ENCODE measurements at regions not wholly inside any gene's neighbourhood (a gene's known extent, or its start where the extent isn't known, plus 50 kb on each side); places are given as distances from the start of the nearest gene placed in this dataset.

DNA sequence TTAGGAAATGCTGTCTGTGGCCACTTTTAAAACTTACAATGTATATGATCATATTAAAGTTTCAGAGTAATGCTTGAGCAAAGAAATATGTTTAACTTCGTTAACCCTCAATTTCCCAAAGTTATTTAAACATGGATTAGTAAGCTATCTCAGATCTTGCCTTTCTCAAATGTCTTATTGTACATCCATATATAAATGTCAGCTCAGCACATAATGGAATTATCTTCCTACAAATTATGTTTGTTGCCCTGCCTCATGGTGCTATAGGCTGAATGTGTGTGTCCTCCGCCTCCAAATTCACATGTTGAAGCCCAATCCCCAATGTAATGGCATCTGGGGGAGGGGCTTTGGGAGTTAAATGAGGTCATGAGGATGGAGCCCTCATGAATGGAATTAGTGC lies 200.3 kb downstream of the MINAR1 start:
- TF ChIP-seq, protein P1, sequence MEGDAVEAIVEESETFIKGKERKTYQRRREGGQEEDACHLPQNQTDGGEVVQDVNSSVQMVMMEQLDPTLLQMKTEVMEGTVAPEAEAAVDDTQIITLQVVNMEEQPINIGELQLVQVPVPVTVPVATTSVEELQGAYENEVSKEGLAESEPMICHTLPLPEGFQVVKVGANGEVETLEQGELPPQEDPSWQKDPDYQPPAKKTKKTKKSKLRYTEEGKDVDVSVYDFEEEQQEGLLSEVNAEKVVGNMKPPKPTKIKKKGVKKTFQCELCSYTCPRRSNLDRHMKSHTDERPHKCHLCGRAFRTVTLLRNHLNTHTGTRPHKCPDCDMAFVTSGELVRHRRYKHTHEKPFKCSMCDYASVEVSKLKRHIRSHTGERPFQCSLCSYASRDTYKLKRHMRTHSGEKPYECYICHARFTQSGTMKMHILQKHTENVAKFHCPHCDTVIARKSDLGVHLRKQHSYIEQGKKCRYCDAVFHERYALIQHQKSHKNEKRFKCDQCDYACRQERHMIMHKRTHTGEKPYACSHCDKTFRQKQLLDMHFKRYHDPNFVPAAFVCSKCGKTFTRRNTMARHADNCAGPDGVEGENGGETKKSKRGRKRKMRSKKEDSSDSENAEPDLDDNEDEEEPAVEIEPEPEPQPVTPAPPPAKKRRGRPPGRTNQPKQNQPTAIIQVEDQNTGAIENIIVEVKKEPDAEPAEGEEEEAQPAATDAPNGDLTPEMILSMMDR (IDR thresholded peaks at IDR 0.05) = no peak
- no peak for TF ChIP-seq POLR2A (IDR thresholded peaks at IDR 0.05)
